HG03558 (cell line): ENCODE measurements at regions not wholly inside any gene's neighbourhood (a gene's known extent, or its start where the extent isn't known, plus 50 kb on each side); places are given as distances from the start of the nearest gene placed in this dataset.
"Not testable (repeated sequence)": the region's sequence is repeated elsewhere in the genome, so short reads cannot be mapped to it uniquely, and the experiment has no call there.

Source experiments
- ATAC-seq: cut with Tn5 transposase; IDR thresholded peaks from one replicate; pipeline ENCODE4 v1.9.1; 2021; ENCODE audit warnings: moderate number of reproducible peaks; ENCODE audit not compliant: unreplicated experiment; ENCODE audit errors: extremely low read depth

DNA sequence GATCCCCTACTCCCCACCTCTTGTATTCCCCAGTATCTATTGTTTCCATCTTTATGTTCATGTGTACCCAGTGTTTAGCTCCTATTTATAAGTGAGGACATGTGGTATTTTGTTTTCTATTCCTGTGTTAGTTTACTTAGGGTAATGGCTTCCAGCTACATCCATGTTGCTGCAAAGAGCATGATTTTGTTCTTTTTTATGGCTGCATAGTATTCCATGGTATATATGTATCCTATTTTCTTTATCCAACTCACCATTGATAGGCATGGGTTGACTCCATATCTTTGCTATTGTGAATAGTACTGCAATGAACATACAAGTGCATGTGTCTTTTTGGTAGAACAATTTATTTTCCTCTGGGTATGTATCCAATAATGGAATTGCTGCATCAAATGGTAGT, 154.6 kb upstream of the POGK start:
- ATAC-seq = not testable (repeated sequence)

DNA sequence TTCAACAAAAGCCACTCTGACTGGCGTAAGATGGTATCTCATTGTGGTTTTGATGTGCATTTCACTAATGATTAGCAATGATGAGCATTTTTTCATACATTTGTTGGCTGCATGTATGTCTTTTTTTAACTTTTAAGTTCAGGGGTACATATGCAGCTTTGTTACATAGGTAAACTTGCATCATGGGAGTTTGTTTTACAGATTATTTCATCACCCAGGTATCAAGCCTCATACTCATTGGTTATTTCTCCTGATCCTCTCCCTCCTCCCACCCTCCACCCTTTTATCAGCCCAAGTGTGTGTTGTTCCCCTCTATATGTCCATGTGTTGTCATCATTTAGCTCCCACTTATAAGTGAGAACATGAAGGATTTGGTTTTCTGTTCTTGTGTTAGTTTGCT, 154.1 kb upstream of the POGK start:
- no peak for ATAC-seq

DNA sequence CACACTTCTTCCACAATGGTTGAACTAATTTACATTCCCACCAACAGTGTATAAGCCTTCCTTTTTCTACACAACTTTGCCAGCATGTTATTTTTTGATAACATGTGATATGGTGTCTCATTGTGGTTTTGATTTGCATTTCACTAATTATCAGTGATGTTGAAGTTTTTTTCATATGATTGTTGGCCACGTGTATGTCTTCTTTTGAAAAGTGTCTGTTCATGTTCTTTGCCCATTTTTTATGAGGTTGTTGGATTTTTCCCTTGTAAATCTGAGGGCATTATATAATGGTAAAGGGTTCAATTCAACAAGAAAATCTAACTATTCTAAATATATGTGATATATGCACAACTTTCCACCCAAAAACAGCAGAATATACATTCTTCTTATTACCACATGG, 153.4 kb upstream of the POGK start:
- not testable (repeated sequence) for ATAC-seq

DNA sequence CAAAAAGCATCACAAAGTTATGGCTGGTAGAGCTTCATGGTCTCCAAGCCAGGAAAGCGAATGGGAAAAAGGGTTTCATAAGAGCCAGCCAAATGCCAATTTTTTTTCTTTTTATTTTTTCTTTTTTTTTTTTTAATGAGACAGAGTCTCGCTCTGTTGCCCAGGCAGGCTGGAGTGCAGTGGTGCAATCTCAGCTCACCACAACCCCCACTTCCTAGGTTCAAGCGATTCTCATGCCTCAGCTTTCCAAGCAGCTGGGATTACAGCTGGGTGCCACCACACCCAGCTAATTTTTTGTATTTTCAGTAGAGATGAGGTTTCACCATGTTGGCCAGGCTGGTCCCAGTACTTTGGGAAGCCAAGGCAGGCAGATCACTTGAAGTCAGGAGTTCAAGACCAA, 148.7 kb upstream of the POGK start:
- ATAC-seq = not testable (repeated sequence)

DNA sequence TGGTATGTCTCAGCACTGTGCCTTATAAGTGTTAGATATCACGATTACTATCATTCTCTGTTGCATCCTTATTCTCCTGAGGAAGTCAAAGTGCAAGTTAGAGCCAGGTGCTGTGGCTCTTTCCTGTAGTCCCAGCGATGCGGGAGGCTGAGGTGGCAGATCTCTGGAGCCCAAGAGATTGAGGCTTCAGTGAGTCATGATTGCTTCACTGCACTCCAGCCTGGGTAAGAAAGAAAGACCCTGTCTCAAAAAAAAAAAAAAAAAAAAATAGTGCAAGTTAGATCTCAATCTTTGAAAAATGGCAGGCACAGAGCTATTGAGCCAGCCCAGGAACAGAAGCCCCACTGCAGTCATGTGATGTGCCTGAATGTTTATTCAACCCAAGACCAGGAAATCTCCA, 147.8 kb upstream of the POGK start:
- ATAC-seq = no peak

DNA sequence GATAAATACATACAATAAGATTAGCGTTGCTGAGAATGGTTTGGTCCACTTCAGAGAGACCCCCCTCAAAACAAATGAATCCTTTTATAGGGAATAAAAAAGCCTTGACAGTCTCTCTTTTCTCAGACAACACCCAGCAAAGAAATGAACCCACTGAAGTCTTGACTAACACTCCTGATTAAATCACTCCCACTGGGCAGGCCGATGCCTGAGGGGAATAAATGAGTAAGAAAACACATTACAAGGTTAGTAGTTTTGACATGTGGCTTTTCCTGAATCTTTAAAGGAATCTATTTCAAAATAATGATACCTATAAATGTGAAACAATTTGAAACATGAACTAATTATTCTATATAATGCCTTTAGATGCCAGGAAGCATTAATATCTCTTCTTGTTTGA, 146.9 kb upstream of the POGK start:
- no peak for ATAC-seq

DNA sequence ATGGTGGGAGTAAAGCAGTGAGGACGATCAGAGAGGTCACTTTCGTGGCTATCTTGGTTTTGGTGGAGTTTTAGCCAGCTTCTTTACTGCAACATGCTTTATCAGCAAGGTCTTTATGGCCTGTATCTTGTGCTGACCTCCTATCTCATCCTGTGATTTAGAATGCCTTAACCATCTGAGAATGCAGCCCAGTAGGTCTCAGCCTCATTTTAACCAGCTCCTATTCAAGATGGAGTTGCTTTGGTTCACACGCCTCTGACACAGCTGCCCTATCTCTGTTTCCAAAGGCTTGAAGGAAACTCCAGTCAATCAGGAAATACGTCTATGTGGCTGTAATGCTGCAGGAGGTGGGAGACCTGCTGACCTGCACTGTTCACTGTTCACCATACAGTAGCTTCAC, 146.1 kb upstream of the POGK start:
- no peak for ATAC-seq

DNA sequence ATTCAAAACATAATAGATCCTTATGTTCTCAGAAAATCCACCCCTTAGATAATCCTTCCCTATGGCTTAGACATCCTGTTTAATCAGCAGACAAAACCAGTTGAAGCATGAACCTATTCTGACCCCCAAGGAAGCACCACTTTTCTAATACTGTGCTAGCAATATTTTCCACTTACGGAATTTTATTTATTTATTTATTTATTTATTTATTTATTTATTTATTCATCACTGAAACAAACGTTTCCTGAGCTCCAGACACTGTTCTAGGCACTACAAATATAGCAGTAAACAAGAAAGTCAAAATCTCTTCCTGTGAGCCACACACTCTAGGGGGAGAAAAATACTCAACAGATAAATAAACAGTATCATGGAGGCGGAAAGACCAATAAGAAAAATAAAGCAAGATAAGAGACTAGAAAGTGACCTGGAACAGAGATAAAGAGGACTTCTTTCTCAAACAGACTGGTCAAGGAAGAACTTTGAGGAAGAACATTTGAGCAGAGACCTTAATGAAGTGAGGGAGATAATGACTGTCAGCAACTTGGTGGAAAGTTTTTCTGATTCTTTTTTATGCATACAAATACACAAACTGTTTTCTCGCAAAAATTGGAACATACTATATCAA, 145.5 kb upstream of the POGK start:
- no peak for ATAC-seq

DNA sequence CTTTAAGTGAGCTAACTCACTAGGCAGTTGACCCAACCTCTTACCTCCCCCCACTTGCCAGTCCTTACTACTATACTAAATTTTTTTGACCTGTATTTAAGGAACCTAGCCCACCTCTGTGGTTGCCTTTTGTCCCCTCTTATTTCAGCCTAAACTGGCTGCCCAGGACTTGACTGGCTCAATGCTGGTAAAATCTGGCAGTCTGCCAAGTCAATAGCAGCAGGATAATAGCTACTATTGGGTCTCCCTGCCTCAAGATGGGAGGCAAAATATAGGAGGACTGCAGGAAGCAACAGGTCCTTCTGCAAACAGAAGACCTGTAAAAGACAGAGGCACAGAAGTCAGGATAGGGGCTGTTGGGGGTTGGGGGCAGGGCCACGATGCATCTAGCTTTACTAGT, 144.2 kb upstream of the POGK start:
- no peak for ATAC-seq

DNA sequence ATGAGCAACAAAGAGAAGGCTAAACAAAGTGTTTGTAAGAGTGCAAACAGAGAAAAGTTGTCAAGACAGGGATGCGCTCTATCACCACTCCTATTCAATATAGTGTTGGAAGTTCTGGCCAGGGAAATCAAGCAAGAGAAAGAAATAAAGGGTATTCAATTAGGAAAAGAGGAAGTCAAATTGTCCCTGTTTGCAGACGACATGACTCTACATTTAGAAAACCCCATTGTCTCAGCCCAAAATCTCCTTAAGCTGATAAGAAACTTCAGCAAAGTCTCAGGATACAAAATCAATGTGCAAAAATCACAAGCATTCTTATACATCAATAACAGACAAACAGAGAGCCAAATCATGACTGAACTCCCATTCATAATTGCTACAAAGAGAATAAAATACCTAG, 143.4 kb upstream of the POGK start:
- ATAC-seq = not testable (repeated sequence)

DNA sequence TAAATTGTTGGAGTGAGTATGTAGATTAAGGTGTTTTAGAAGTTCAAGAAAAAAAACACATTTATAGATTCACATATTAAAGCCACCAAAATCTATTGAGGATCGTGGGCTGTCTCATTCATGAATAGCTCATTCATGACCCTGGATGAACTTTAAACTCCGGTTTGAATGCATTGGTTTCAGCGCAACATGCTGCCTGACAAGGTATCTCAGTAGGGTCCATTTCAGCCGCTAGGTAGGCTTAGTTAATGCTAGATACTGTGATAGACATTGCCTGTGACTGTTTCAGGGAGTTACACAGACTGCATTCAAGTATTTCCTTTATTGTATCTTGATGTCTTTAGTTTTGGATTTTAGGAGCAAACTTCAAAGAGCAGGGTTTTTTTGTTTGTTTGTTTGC, 140.5 kb upstream of the POGK start:
- no peak for ATAC-seq

DNA sequence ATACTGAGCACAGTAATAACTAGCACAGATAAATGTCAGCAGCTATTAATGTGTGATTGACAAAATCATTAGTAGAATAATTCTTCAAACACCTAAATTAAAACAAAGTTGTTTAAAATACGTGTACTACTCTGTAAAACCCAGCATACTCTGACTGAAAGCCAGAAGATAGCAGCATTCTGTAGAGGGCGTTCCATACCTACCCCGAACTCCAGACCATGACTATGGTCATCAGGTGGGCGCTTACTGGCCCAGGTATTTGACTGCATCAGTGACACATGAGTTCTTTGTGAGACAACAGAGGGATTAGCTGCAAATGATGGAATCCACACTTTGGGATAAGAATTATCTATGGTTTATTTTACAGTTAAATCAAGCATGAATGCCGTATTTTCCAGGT, 139.7 kb upstream of the POGK start:
- no peak for ATAC-seq

DNA sequence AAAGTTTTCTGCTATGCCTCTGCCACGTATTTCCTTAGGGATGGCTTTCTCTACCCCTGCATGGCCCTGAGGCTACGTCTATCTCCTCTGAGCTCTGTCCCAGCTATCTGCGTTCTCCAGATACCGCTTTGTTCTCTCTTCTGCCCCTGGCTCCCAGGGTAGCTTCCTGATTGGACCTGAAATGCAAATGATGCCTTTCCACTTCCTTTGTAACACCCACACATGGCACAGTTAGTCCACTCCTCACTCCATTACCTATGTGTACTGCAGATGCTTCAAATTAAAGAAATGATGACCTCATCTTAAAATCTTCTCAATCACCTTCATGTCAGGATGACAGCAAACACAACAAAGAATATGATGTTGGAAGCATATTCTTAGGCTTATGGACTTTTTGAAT, 138.6 kb upstream of the POGK start:
- no peak for ATAC-seq

DNA sequence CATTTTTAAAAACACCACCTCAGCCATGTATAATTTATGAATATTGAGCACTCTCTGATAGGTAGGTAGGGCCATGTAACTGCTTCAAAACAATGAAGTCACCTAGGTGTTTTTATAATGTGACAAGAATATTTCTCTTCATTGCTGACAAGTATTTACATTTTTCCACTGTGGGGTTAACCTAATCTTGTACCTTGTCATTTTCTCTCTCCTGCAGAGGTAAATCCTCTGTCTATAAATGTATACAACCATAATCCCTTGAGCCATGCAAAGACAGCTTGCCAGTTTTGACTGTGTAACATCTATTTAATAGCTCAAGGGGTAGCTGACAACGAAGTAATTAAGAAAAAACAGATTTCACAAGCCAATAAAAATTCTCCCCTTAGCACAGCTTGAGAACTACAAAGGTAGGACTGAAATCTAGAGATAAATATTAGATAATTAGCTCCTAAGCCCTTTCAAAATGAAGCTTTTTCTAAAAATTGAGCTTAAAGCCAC, 137.6 kb upstream of the POGK start:
- no peak for ATAC-seq

DNA sequence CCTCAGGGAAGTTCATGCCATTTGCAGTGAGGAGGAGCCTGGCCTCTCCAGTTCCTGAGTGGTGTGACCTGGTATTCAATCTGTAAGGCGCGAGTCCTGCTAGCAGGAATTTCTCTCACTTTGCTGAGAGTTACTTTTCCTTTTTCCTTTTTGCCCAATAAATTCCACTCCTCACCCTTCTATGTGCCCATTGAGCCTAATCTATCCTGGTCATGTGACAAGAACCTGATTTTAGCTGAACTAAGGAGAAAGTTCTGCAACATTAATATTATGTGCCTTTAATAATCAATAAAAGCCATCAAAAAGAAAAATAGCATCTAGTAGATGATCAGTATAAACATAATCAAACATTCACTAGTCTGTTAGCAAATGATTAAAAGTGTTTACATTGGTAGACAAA, 136.1 kb upstream of the POGK start:
- ATAC-seq = no peak

DNA sequence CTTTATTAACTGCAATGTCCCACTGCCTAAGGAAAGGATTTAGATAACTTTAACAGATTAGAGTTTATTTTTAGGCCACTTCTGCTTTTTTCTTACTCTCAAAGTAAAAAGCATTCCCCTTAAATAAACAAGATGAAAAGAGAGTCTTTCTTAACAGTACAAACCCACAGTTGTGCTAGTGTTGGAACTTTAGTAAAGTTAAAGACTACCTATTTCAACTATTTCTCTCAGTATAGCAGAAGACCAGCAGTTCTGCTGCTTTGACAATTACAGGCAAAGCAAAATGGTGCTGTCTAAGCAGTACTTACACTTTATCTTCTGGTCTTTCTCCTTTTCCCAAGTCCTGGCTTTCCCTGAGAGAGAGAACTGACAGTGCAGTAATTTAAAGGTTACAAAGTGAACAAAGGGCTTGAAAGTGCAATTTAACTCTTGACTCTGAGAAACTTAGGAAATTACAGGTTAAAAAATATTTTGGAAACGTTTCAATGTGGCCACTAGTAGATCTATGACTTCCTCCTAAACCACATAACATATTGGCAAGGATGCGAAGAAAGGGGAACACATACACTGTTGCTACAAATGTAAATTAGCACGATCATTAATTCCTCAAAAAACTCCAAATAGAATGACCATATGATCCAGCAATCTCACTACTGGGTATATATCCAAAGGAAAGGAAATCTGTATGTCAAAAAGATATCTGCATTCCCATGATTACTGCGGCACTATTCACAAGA, 135.4 kb upstream of the POGK start:
- no peak for ATAC-seq

DNA sequence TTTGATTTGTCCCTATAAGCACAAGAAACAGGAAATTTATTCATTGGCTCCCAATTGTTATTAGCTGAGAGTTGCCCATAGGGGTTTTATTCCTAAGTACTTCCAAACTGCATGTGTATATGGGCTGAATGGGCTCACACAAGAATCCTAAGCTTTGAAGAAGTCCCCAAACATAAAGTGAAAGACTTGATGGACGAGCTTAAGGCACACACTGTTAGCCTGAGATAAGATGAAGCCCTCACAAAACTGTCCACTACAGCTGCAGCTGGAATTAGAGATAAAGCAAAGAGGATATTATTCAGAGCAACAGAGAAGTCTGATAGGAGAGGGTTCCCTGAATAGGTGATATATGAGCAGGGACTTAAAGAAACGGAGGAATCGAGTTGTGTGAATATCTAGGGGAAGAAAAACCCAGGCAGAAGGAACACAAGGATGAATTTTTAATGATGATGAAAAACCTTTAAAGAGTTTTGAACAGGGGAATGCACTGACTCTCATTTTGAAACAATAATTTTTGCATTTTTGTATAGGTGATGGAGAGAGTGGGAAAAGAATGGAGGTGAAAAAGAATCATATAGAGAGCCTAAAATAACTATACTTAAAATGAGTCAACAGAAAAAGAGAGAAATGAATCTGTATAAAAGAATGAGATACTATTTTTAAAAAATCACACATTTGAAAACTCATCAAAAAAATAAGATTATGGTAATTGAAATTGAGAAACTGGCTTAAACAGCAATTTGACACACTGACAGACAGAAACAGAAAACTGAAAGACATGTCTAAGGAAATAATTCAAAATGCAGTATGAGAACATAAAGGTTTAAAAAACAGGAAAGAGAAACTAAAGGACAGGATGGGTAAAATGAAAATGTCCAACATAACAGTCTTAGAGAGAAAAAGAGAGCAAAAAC, 133.6 kb upstream of the POGK start:
- ATAC-seq = no peak

DNA sequence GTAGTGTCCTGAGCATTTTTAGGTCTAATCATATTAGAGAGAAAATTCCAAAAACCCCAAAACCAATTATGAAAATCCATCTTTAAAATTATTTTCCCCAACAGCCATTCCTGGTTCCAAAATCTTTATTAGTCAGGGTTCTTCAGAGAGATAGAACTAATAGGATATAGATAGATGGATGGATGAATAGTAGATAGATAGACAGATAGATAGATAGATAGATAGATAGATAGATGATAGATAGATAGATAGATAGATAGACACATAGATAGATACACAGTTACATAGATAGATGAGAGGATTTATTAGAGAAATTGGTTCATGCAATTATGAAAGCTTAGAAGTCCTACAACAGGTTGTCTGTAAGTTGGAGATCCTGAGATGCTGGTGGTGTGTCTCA, 122.7 kb upstream of the POGK start:
- ATAC-seq = no peak

DNA sequence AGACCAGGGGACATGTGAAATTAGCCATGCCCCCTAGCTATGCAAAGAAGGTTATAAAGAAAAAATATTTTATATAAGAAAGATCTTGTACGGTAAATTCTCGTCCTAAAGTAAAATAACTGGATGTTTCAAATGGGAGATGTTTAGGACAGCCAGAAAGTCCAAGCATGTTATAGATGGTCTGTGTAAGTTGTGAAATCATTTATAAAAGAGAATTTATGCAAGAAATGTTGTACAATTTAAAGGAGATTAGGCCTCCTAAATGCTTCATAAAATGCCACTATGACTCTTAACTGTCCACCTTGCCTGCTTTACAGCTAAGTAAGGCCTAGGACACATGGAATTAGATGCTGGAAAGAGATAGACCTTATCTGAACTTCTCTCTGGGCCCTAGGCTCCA, 118.1 kb upstream of the POGK start:
- no peak for ATAC-seq

DNA sequence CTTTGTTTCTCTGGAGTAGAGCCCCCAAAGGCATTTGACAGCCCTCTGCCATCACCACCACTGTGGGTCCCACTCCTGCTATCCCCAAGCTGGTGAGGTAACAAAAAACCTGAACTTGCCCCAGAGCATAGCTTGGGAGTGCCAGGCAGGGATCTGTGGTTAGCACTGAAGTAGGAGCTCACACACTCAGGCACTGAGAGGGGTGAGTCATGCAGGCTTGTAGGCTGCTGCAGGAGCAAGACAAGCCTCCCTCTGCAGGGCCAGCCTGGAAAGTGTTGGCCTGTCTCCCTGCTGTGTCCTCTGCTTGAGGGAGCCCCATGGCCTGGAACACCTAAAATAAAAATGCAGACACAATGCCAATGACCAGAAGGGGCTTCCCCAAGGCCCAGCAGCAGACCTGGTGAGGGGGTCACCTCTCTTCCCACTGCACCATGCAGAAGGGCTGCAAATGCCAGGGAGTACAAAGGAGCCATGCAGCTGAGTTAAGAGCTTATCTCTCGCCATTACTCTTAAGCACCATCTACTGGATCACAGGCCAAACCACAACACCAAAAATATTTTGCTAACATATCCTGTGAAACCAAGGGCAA, 108.9 kb upstream of the POGK start:
- ATAC-seq = no peak

DNA sequence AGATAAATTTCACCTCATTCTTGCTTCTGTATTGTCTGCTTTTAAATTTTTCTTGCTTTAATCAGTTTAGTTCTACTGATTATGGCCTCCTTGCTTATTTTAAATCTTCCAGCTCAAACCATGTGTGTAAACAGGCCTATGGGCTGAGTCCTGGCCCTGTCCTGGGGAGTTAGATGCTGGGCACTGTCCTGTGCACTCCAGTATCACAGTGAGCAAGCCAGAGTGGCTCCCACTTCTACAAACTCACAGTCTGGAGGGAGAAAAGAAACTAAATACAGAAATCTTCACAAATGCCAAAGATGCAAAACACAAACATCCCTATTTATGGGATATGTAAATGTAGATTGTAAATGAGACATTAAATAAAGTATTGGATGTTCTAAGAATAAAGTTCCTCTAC, 101.1 kb upstream of the POGK start:
- ATAC-seq = no peak
